Gastroesophageal sphincter (tissue), 3 donors: ENCODE measurements at regions not wholly inside any gene's neighbourhood (a gene's known extent, or its start where the extent isn't known, plus 50 kb on each side); places are given as distances from the start of the nearest gene placed in this dataset.

ENCODE experiments used
- CTCF ChIP-seq, 4 experiments: fragments of 200-600 bp in 2 of 4; fragments of 450-650 bp in 2 of 4; sonication (generic) in 1 of 4; IDR thresholded peaks; one replicate each; pipeline ENCODE4 v1.5.1; 2017 to 2019; ENCODE audit warnings: antibody characterized with exemption in 4 of 4, mild to moderate bottlenecking in 2 of 4, moderate library complexity in 2 of 4
- POLR2A ChIP-seq, 2 donors: fragments of 450-650 bp; IDR thresholded peaks; one replicate each; pipeline ENCODE4 v1.6.1; 2017; ENCODE audit warnings: antibody characterized with exemption in 2 of 2, mild to moderate bottlenecking in 2 of 2, moderate library complexity in 1 of 2

DNA sequence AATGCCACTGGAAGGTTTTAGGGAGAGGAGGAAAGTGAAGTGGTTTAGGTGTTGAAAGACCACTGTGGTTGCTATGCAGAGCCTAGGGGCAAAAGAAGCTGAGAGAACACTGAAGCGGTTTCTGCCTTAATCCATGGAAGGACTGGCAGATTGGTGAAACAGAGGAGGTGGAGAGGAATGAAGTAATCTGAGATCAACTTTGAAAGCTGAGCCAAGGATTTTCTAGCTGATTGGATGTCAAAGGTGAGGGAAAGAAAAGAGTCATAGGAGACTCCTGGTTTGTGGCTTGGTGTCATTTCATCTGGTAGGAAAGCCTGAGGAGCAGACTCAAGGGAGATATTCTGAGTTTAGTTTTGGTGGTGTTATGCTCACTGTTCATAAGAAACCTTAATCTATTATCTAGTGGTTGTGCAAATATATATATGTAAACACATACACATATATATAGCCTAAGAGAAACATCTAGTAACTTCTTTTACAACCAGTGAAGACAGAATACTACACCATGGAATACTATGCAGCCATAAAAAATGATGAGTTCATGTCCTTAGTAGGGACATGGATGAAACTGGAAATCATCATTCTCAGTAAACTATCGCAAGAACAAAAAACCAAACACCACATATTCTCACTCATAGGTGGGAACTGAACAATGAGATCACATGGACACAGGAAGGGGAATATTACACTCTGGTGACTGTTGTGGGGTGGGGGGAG is 134.1 kb upstream of the CREB1 start:
- TF ChIP-seq POLR2A (IDR thresholded peaks at IDR 0.05), result no peak
- no peak for TF ChIP-seq CTCF (IDR thresholded peaks at IDR 0.05)
